Smooth muscle cell of the brain vasculature (primary cell): ENCODE measurements at regions not wholly inside any gene's neighbourhood (a gene's known extent, or its start where the extent isn't known, plus 50 kb on each side); places are given as distances from the start of the nearest gene placed in this dataset.

Experiments
- DNase-seq: peaks from one replicate; pipeline ENCODE4 v3.0.0-alpha.2; 2012; ENCODE audit warnings: low read depth, low spot score

DNA sequence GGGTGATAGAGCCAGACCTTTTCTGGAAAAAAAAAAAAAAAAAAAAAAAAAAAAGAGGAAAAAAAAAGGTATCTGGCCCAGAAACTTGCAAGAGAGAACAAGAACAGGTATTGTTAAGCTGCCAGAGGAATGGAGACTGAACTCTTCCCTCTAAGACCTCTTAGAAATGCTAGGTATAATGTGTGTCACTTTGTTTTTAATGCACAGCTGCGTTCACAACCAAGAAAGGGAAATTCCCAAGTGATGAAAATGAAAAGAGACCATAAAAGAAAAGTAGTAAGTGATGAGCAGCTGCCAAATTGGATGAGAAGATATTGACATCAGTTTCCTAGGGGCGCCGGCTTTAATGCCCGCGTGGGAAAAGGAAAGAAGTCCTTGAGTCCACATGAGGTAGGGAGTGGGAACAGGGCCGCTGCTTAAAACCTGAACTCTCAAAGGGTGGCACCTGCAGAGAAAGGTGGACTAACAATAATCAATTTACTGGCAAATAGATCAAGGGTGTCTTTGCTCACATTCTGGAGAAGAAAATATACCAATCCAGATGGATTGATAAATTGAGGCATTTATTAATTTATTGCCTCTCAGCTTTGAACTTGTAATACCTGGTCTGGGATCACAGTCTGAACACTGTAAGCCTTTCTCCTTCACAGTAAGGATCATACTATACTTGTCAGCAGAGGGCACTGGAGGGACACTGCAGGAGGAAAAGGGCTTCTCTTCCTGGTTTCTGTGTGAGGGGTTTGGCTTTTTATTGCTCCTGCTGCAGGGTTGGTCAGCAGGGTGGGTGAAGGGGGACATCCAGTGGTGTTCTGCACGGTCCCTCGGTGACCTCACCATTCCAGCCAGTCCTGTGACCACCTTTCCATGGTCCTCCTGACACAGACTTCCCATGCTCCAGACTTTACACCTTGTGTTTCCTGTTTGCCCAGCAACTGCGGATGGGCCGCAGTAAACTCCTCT, 131.6 kb downstream of the AQP9 start:
- peak; percentile 13 for DNase-seq

GRCh38 chr15:58271410-58271809, 133.2 kb downstream of the AQP9 start:
- no peak for DNase-seq

DNA sequence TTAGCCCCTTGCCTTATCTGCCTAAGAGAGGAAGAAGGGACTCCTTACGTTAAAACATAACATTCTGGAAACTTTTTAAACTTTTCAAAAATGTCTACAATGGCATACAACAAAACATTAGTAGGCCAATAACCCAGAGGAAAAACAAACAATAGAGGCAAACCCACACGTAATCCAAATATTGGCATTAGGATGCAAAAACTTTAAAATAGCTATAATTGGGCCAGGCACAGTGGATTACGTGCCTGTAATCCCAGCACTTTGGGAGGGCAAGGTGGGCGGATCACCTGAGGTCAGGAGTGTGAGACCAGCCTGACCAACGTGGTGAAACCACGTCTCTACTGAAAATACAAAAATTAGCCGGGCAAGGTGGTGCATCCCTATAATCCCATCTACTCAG, 134.9 kb downstream of the AQP9 start:
- no peak for DNase-seq

- no peak for DNase-seq
These were observed 136.7 kb downstream of the AQP9 start for GRCh38 chr15:58274885-58275284.

DNA sequence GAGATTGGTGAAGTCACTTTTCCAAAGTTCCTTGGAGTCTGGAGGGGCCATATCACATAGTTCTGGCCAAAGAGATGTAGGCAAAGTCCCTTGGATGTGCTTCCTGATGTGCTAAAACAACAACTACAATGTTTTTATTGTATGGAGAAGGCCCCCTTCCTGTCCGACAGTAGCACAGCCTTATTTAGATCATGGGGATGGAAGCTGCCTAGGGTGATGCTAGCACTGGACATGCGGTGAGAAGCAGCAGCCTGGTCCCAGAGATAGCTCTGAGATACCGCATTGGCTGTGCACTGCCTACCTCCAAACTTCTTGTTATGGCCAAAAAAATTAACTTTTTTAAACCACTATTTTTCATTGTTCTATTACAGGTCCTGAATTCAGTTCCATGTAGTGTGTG, 137.6 kb downstream of the AQP9 start:
- DNase-seq: no peak

GRCh38 chr15:58276924-58277323, 138.7 kb downstream of the AQP9 start:
- DNase-seq: no peak

GRCh38 chr15:58277333-58277732, 139.2 kb downstream of the AQP9 start:
- no peak for DNase-seq

GRCh38 chr15:58279106-58279505, 140.9 kb downstream of the AQP9 start:
- DNase-seq: no peak

GRCh38 chr15:58279654-58280053, 141.5 kb downstream of the AQP9 start:
- no peak for DNase-seq

- no peak for DNase-seq
These were observed 144.0 kb downstream of the AQP9 start for GRCh38 chr15:58282060-58282708.

DNA sequence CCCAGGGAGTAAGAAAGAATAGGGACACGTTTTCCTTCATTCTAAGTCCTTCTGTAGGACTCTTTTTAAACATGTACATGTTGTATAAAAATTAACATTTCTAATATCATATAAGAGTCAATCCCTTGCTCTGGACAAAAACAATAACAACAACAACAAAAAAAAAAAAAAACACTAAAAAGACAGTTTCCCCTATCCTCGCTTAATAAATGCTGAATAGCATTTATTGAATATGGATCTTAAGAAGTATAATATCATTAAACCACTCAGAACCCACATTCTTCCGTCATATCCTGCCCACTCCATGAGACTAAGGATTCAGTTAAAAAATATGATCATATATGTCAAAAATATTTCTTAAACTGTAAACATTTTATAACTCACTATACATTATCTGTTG, 145.1 kb downstream of the AQP9 start:
- DNase-seq: no peak

- no peak for DNase-seq
These were observed 146.1 kb downstream of the AQP9 start for GRCh38 chr15:58284293-58284692.

DNA sequence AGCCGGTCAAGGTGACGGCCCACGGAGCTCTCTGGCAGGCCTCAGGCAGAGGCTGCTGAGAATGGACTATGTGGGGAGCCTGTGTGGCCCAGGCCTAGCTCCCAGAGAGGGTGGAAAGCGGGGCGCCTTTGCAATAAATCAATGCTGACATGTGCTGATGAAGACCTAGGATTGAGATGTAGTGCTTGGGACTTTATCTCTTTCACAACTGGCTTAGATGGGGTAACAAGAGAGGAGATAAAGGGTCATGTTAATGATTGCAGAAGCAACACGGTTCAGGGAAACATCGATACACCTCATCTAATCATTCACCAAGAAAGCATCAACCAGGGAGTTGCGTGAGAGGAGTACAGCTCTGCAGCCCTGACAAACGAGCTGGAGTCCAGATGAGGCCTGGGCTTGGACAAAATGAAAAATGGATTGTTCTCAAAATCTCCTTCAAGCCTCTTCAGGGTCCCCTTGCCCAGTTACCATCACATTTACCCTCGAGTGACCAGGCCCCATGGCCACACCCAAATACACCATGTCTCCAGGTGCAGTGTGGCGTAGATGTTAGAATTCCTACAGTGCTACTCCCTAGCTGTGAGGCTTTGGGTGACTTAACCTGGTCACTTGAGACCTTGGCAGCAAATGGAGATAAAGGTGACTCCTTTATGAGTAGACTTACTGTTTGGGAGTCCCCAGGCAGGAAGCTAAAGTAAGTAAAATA, 146.4 kb upstream of the LIPC start:
- no peak for DNase-seq

- DNase-seq: no peak
These were observed 145.9 kb upstream of the LIPC start for GRCh38 chr15:58285921-58286278.

GRCh38 chr15:58286523-58286922, 145.3 kb upstream of the LIPC start:
- DNase-seq: no peak

DNA sequence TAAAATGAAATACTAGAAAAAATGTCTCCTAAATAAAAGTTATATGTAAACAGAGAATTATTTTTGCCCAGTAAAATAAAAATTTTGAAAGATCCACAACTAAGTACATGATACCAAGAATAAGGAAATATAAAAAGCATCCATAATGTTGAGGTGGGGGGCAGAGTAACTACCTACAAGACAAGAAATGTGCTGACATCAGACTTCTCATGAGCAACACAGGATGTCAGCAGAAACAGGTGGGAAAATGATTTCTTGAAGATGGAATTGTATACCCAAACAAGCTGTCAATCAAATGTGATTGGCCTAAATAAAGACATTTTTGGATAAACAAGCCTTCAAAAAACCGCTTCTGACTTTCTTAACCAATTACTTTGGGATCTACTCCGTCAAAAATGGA, 143.9 kb upstream of the LIPC start:
- no peak for DNase-seq

- DNase-seq: no peak
These were observed 143.2 kb upstream of the LIPC start for GRCh38 chr15:58288592-58288991.

- DNase-seq: no peak
These were observed 139.9 kb upstream of the LIPC start for GRCh38 chr15:58291848-58292247.

DNA sequence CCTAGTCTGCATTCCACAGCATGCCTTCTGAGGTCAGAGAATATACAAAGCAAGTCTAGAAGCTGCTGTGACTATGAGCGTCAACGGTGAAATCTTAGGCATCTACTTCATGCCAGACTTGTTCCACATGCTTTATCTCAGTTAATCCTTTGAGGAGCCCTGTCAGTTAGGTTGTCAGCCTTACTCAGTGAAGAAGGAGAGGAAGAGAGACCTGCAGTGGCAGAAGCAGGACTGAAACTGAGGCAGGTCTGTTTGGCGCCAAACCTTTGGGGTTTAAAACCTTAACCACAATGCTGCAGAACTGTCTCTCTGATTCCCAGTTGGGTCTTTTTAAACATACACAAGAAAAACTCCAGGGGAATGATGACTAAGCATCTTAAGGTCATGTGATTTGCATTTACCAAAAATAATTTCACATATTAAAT, 139.0 kb upstream of the LIPC start:
- DNase-seq: no peak

DNA sequence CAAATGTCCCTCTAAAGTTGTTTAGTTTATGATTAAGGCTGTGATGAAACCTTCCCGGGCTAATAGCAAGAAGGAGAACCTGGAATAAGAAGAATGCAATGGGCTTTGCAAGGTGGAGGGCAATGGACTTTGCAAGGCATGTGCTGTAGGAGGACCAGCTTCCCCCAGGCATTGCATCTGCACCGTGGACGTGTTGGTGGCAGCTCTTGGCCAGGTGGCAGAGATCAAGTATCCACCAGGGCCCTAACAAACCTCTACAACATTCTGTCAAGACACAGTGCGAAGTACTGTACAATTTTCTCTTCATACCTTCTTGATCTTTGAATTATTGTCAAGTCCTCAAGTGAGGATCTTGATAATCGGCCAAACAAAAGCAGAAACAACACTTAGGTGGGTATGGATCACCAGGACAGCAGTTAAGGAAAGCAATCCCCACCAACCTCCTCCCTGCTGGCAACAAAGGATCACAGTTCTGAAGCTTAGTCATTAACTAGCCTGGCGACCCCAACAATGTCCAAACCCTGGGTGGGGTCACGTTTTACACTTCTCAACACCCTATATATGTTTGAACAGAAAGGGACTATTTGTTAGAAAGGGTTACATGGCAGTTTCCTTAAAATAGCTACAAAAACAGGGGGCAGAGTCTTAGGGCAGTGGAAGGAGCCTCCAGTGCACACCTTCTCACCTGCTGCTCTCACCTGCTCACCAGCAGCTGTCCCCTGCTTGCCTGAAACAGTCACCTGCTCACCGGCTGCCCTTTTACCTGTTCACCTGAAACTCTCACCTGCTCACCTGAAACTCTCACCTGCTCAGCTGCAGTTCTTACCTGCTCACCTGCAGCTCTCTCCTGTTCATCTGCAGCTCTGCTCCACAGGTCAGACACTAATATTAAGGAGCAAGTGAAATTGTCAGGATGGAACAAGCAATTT, 137.9 kb upstream of the LIPC start:
- DNase-seq: no peak

GRCh38 chr15:58294681-58295254, 137.0 kb upstream of the LIPC start:
- DNase-seq: no peak
